ENCODE measurements at regions not wholly inside any gene's neighbourhood (a gene's known extent, or its start where the extent isn't known, plus 50 kb on each side); places are given as distances from the start of the nearest gene placed in this dataset.
"Not testable (repeated sequence)": the region's sequence is repeated elsewhere in the genome, so short reads cannot be mapped to it uniquely, and the experiment has no call there.

GRCh38 chr1:233722212-233722979 lies 108.5 kb downstream of the KCNK1 start:
- Histone ChIP-seq H3K27ac (ENCODE audit: low read length) (no peak overlapping the region), H3K9me2 (replicated peaks; ENCODE audit: low read length) (no peaks in the 10 kb centered on the region), H3K79me2 (ENCODE audit: low read length) (no peaks in the 10 kb centered on the region), H3K4me1 (ENCODE audit: insufficient read depth, low read length) (peaks cover 4% of the 10 kb centered on the region; the same call in 1 of the 2 replicates), H3K36me3 (ENCODE audit: low read depth, low read length) (no peaks in the 10 kb centered on the region), H2AFZ (ENCODE audit: low read length) (no peak overlapping the region), H3K4me3 (ENCODE audit: low read length) (no peak overlapping the region), H3K4me2 (ENCODE audit: low read length) (no peak overlapping the region), H3K9me3 (ENCODE audit: low read length) (no peaks in the 10 kb centered on the region), H3K27me3 (ENCODE audit: low read length) (no peaks in the 10 kb centered on the region), H3F3A (ENCODE audit: low read length, unreplicated experiment) (no peaks in the 10 kb centered on the region), H4K20me1 (ENCODE audit: low read length) (no peaks in the 10 kb centered on the region), H3K9ac (ENCODE audit: low read length) (no peak overlapping the region)
- intact Hi-C loops (cut with micrococcal nuclease) = no loop called here
- ChIA-PET POLR2A (ENCODE audit: unreplicated experiment) (no interaction called here), CTCF (no interaction called here)
- ATAC-seq (no peak), DNase-seq (no peak)
- no TSS peak for BruUV-seq (replicated peaks)
- TF ChIP-seq EZH2 (IDR thresholded peaks at IDR 0.05; ENCODE audit: low read length, unreplicated experiment) = no peak
- TF ChIP-seq EZH2phosphoT487 (IDR thresholded peaks at IDR 0.05; ENCODE audit: borderline replicate concordance, low read length) = no peak
- no peak for TF ChIP-seq CTCF (conservative IDR thresholded peaks at IDR 0.05; ENCODE audit: low read depth, low read length)

GRCh38 chr1:233723387-233723786 lies 109.5 kb downstream of the KCNK1 start:
- ChIA-PET POLR2A (ENCODE audit: unreplicated experiment) (no interaction called here), CTCF (no interaction called here)
- H2AFZ ChIP-seq (ENCODE audit: low read length) = no peak overlapping the region
- ATAC-seq (no peak), DNase-seq (no peak)
- no peak overlapping the region for H3K27ac ChIP-seq (ENCODE audit: low read length)
- no TSS peak for BruUV-seq (replicated peaks)
- H3F3A ChIP-seq (ENCODE audit: low read length, unreplicated experiment) = no peaks in the 10 kb centered on the region
- no peaks in the 10 kb centered on the region for H3K9me2 ChIP-seq (replicated peaks; ENCODE audit: low read length)
- H3K4me3 ChIP-seq (ENCODE audit: low read length) = no peak overlapping the region
- no peaks in the 10 kb centered on the region for H3K27me3 ChIP-seq (ENCODE audit: low read length)
- H3K4me2 ChIP-seq (ENCODE audit: low read length) = no peak overlapping the region
- no peak for TF ChIP-seq CTCF (conservative IDR thresholded peaks at IDR 0.05; ENCODE audit: low read depth, low read length)
- peaks cover 4% of the 10 kb centered on the region; the same call in 1 of the 2 replicates for H3K4me1 ChIP-seq (ENCODE audit: insufficient read depth, low read length)
- no peaks in the 10 kb centered on the region for H3K9me3 ChIP-seq (ENCODE audit: low read length)
- intact Hi-C loops (cut with micrococcal nuclease) = no loop called here
- H4K20me1 ChIP-seq (ENCODE audit: low read length) = no peaks in the 10 kb centered on the region
- no peak overlapping the region for H3K9ac ChIP-seq (ENCODE audit: low read length)
- no peaks in the 10 kb centered on the region for H3K36me3 ChIP-seq (ENCODE audit: low read depth, low read length)
- H3K79me2 ChIP-seq (ENCODE audit: low read length) = no peaks in the 10 kb centered on the region

- H3K9me2 ChIP-seq (replicated peaks; ENCODE audit: low read length); H4K20me1 ChIP-seq (ENCODE audit: low read length); ATAC-seq; H3K36me3 ChIP-seq (ENCODE audit: low read depth, low read length); BruUV-seq (replicated peaks); POLR2A ChIA-PET (ENCODE audit: unreplicated experiment); H3K79me2 ChIP-seq (ENCODE audit: low read length); H2AFZ ChIP-seq (ENCODE audit: low read length); H3K27ac ChIP-seq (ENCODE audit: low read length); H3K27me3 ChIP-seq (ENCODE audit: low read length); H3K9ac ChIP-seq (ENCODE audit: low read length); CTCF ChIA-PET; H3K9me3 ChIP-seq (ENCODE audit: low read length); DNase-seq; H3K4me1 ChIP-seq (ENCODE audit: insufficient read depth, low read length); H3K4me3 ChIP-seq (ENCODE audit: low read length); intact Hi-C loops (cut with micrococcal nuclease); H3F3A ChIP-seq (ENCODE audit: low read length, unreplicated experiment); H3K4me2 ChIP-seq (ENCODE audit: low read length): not testable (repeated sequence)
These were observed 110.3 kb downstream of the KCNK1 start for GRCh38 chr1:233724131-233724631.
